Thyroid gland (tissue), 4 donors: ENCODE measurements at regions not wholly inside any gene's neighbourhood (a gene's known extent, or its start where the extent isn't known, plus 50 kb on each side); places are given as distances from the start of the nearest gene placed in this dataset.

Experiments used
- CTCF ChIP-seq, 6 experiments: fragments of 200-600 bp in 3 of 6; fragments of 450-650 bp in 3 of 6; sonication (generic) in 3 of 6; IDR thresholded peaks; one replicate each; pipeline ENCODE4 v1.5.1; 2016 to 2019; ENCODE audit warnings: antibody characterized with exemption in 6 of 6, mild to moderate bottlenecking in 2 of 6, inconsistent platforms in 1 of 6, moderate library complexity in 1 of 6
- POLR2A ChIP-seq, 2 donors: fragments of 450-650 bp; IDR thresholded peaks; one replicate each; pipeline ENCODE4 v1.6.1; 2017; ENCODE audit warnings: antibody characterized with exemption in 2 of 2, mild to moderate bottlenecking in 2 of 2, moderate library complexity in 1 of 2

GRCh38 chr1:83776913-83777757, 221.8 kb downstream of the TTLL7 start:
- TF ChIP-seq POLR2A (IDR thresholded peaks at IDR 0.05), result no peak
- TF ChIP-seq CTCF (IDR thresholded peaks at IDR 0.05), result no peak
